Activated CD4-positive, alpha-beta memory T cell treated with anti-CD3 and anti-CD28 coated beads for 36 hours (primary cell): ENCODE measurements at regions not wholly inside any gene's neighbourhood (a gene's known extent, or its start where the extent isn't known, plus 50 kb on each side); places are given as distances from the start of the nearest gene placed in this dataset.

Experiments
- CTCF ChIA-PET: fragments of 350-600 bp; sonication (Branson Sonifier 250); formaldehyde crosslinking; loops from one replicate; lab custom pipeline; 2021; ENCODE audit warnings: antibody characterized with exemption, inconsistent platforms; lab: Charles Lee
- POLR2A ChIA-PET: fragments of 350-600 bp; sonication (Branson Sonifier 250); formaldehyde crosslinking; loops from one replicate; lab custom pipeline; 2021; ENCODE audit warnings: antibody characterized with exemption; lab: Charles Lee
- DNase-seq: peaks from one replicate; pipeline ENCODE4 v3.0.0-alpha.2; 2020
- H3K27ac Mint-ChIP-seq: one replicate; pipeline ENCODE4 v1.8.0; 2021; ENCODE audit warnings: mixed read lengths
- H3K27me3 Mint-ChIP-seq: one replicate; pipeline ENCODE4 v1.8.0; 2021; ENCODE audit warnings: mixed read lengths
- H3K36me3 Mint-ChIP-seq: one replicate; pipeline ENCODE4 v1.8.0; 2021; ENCODE audit warnings: mixed read lengths
- H3K4me1 Mint-ChIP-seq: one replicate; pipeline ENCODE4 v1.8.0; 2021; ENCODE audit warnings: low read depth, mixed read lengths
- H3K4me3 Mint-ChIP-seq: one replicate; pipeline ENCODE4 v1.8.0; 2021; ENCODE audit warnings: mild to moderate bottlenecking, mixed read lengths
- H3K9me3 Mint-ChIP-seq: one replicate; pipeline ENCODE4 v1.8.0; 2021; ENCODE audit warnings: mixed read lengths
- intact Hi-C: fragments of 100-400 bp; cut with micrococcal nuclease; formaldehyde crosslinking; loops from one replicate; pipeline ENCODE4 v1.15.1; 2023

DNA sequence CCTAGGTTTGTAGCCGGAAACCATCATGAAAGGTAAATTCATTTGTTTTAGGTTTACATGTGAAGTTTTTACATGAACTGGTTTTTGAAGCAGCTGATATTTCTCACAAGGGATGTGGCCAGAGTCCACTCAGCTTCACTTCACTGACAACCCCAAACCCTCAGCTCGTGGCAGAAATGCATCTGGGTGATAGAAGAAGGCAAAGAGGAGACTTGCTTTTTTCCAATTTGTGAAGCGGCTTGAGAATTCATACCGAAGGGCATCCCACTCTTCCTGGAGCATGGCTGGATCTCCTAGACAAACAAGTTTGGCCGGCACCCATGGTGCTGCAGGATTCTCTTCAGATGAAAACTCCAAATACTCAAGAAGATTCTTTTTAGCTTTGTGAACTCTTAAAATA, 392.8 kb upstream of the CNR1 start:
- Mint-ChIP-seq H3K4me1 (no peaks in the 10 kb centered on the region), H3K4me3 (no peak overlapping the region), H3K36me3 (no peaks in the 10 kb centered on the region), H3K27ac (no peak overlapping the region), H3K9me3 (no peaks in the 10 kb centered on the region), H3K27me3 (no peaks in the 10 kb centered on the region)
- intact Hi-C loops: no loop called here
- no peak for DNase-seq
- ChIA-PET CTCF (interaction anchor here (1.1 kb wide), 1 partner anchor 10 kb away, joined by 3 read pairs; no protein-coding TSS in a partner anchor), POLR2A (no interaction called here)

DNA sequence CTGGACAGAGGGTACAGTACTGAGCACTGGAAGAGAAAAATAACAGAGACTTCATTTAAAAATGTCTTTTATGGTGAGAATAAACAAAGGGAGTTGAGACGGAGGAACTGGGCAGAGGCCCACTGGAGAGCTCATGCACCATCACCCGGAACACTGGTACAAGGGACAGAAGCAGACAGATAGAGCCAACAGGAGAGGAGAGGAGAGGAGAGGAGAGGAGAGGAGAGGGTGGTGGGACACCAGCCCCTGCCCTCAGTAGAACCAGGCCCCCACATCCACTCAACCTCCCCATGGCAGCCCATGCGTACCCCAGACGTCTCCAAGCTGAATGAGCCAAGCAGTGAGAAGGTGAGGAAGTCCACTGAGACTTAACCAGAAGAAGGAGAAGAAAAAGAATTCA, 390.5 kb upstream of the CNR1 start:
- CTCF ChIA-PET: no interaction called here
- POLR2A ChIA-PET: no interaction called here
- Mint-ChIP-seq H3K4me1 (no peaks in the 10 kb centered on the region), H3K36me3 (no peaks in the 10 kb centered on the region), H3K27ac (no peak overlapping the region), H3K4me3 (no peak overlapping the region), H3K27me3 (no peaks in the 10 kb centered on the region), H3K9me3 (no peaks in the 10 kb centered on the region)
- no peak for DNase-seq
- intact Hi-C loops: no loop called here

DNA sequence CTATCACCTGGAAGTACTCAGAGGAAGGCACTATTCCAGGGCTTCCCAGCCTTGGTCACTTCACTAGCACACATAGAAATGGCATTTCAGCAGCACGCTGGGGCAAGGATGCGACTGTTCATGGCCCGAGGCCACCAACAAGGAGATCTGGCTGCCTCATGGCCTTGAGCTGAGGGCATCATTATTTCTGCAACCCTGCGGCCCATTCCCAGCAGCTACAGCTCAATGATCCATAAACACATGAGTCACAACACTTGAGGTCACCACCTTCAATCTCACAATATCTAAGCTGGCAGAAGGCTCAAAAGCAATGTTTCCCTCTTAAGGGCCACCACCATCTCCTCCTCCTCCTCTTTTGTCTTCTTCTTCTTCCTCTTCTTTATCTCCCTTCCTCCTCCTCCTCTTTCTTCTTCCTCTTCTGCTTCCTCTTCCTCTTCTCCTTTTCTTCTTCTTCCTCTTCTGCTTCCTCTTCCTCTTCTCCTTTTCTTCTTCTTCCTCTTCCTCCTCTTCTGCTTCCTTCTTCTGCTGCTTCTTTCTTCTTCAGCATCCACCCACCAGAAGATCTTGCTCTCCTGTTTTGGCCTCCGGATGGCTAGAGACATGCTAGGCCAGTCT, 382.9 kb upstream of the CNR1 start:
- Mint-ChIP-seq H3K4me1 (no peaks in the 10 kb centered on the region), H3K36me3 (no peaks in the 10 kb centered on the region), H3K9me3 (no peaks in the 10 kb centered on the region), H3K4me3 (no peak overlapping the region), H3K27ac (no peak overlapping the region), H3K27me3 (peaks cover 2% of the 10 kb centered on the region)
- no peak for DNase-seq
- POLR2A ChIA-PET: no interaction called here
- CTCF ChIA-PET: no interaction called here
- intact Hi-C loops: no loop called here

DNA sequence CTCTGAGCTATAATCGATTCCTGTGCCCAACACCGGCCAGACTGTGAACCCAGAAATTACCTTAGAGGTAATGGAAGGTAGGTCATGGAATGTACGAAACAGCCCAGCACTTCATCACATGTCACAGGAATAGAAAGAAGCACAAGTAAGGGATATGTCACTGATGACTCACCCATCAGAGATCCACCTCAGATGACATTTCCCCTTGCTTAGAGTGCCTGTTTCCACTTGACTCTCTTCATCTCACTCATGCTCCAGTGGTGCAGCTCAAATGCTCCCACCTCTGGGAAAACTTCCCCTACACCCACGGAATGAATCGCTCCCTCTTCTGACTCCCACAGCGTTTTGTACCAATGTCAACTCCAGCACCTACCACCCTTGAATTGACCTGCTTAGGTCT, 381.6 kb upstream of the CNR1 start:
- H3K9me3 Mint-ChIP-seq: no peaks in the 10 kb centered on the region
- H3K27me3 Mint-ChIP-seq: peaks cover 2% of the 10 kb centered on the region
- DNase-seq: no peak
- no peaks in the 10 kb centered on the region for H3K36me3 Mint-ChIP-seq
- H3K27ac Mint-ChIP-seq: no peak overlapping the region
- H3K4me1 Mint-ChIP-seq: no peaks in the 10 kb centered on the region
- no peak overlapping the region for H3K4me3 Mint-ChIP-seq
- POLR2A ChIA-PET: no interaction called here
- CTCF ChIA-PET: no interaction called here
- intact Hi-C loops: no loop called here

DNA sequence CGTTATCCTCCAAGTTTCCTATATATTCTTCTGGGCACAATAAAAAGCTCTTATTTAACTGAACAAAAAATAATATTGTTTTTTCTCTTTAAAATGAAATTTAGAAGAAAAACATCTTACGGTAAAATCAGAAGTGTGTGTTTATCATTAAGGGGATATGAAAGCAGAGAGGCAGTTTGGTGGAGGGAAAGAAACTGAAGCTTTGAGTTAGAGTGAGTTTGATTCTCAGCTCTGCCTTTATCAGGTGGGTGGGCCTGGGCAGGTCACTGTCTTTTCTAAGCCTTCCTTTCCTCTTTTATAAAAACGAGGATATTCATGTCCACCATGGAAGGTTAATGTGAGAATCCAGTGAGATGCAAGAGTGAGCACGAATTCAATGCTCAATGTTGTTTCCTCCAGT, 379.8 kb upstream of the CNR1 start:
- POLR2A ChIA-PET: no interaction called here
- no peak for DNase-seq
- intact Hi-C loops: no loop called here
- Mint-ChIP-seq H3K9me3 (no peaks in the 10 kb centered on the region), H3K27me3 (peaks cover 2% of the 10 kb centered on the region), H3K36me3 (no peaks in the 10 kb centered on the region), H3K4me1 (no peaks in the 10 kb centered on the region), H3K4me3 (no peak overlapping the region), H3K27ac (no peak overlapping the region)
- CTCF ChIA-PET: no interaction called here

DNA sequence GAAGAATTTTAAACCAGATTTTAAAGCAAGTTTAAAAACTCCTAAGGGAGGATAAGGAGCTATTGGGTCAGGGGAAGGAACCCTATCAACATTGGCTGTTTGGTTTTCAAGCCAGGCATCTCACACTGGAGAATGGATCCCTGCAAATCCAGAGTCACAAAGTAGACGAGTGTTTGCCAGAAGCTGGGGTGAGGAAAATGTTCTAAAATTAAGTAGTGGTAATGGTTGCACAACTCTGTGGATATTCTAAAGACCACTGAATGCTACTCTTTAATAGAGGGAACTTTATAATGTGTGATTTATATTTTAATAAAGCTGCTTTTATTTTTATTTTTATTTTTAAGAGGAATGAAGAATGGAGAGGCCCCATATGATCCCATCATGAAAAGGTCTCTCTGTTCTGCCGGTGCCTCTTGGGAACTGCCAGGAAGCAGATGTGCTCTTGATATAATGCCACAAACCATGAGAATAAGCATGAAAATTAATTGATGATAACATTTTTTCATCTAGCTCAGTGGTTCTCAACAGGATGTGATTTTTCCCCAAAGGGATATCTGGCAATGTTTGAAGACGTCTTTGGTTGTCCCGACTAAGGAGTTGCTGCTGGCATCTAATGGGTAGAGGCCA, 379.0 kb upstream of the CNR1 start:
- DNase-seq: no peak
- H3K36me3 Mint-ChIP-seq: no peaks in the 10 kb centered on the region
- peaks cover 2% of the 10 kb centered on the region for H3K27me3 Mint-ChIP-seq
- no peak overlapping the region for H3K4me3 Mint-ChIP-seq
- intact Hi-C loops: no loop called here
- ChIA-PET CTCF (no interaction called here), POLR2A (no interaction called here)
- H3K9me3 Mint-ChIP-seq: no peaks in the 10 kb centered on the region
- no peak overlapping the region for H3K27ac Mint-ChIP-seq
- H3K4me1 Mint-ChIP-seq: no peaks in the 10 kb centered on the region

DNA sequence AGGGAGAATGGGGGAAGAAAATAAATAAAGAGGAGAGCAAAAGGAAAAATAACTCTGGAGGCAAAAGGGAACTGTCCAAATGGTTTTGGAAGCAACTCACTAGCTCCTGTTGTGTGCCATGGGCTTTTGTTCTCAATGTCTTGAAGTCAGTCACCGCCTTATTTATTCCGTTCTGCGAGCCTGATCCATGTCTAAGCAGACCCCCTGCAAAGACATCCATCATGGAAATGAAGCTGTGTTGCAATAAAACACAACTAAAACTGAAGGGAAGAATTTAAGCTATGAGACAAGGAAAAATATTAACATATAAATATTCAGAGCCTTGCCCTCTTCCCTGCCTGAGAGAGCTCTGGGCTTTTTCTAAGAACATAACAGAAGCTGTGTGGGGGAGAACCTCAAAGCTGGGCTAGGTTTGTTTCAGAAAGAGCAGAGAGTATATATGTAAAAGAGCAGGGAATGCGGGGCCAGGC, 373.2 kb upstream of the CNR1 start:
- intact Hi-C loops: no loop called here
- no peaks in the 10 kb centered on the region for H3K9me3 Mint-ChIP-seq
- peaks cover 13% of the 10 kb centered on the region for H3K27me3 Mint-ChIP-seq
- no peak for DNase-seq
- no peak overlapping the region for H3K4me3 Mint-ChIP-seq
- H3K27ac Mint-ChIP-seq: no peak overlapping the region
- CTCF ChIA-PET: no interaction called here
- POLR2A ChIA-PET: no interaction called here
- H3K36me3 Mint-ChIP-seq: no peaks in the 10 kb centered on the region
- H3K4me1 Mint-ChIP-seq: no peaks in the 10 kb centered on the region

GRCh38 chr6:88538840-88539239, 372.7 kb upstream of the CNR1 start:
- no peak for DNase-seq
- Mint-ChIP-seq H3K9me3 (no peaks in the 10 kb centered on the region), H3K36me3 (no peaks in the 10 kb centered on the region), H3K27ac (no peak overlapping the region), H3K4me3 (no peak overlapping the region), H3K4me1 (no peaks in the 10 kb centered on the region), H3K27me3 (peaks cover 16% of the 10 kb centered on the region)
- ChIA-PET POLR2A (no interaction called here), CTCF (no interaction called here)
- intact Hi-C loops: no loop called here

- ChIA-PET CTCF (no interaction called here), POLR2A (no interaction called here)
- no peaks in the 10 kb centered on the region for H3K36me3 Mint-ChIP-seq
- intact Hi-C loops: no loop called here
- no peaks in the 10 kb centered on the region for H3K4me1 Mint-ChIP-seq
- no peaks in the 10 kb centered on the region for H3K9me3 Mint-ChIP-seq
- H3K4me3 Mint-ChIP-seq: no peak overlapping the region
- DNase-seq: no peak
- no peak overlapping the region for H3K27ac Mint-ChIP-seq
- peaks cover 16% of the 10 kb centered on the region for H3K27me3 Mint-ChIP-seq
Observed at GRCh38 chr6:88538130-88538706, 372.1 kb upstream of the CNR1 start.

DNA sequence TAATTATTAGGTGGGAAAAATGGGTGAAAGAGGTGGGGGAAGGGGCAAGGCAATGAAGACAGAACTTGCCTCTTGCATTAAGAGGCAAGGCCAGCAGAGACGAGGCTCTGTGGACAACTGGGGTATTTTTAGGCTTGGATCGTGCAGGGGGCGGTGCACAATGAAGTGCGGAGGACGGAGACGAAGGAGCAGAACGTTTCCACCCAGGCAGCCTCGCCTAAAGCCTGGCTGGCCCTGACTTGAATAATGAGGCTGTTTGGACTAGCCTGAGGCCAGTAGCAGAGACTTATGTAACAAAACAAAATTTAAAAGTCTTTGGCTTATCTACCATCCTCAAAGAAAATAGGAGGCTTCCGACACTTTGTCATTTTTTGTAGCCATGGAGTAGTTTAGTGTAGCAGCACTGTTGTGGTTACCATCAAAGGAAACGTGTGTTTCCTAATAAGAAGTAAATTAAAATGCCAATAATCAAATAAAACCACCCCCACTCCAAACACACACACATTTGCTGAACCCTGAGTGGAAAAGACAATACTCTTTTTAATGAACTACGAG, 370.0 kb upstream of the CNR1 start:
- Mint-ChIP-seq H3K4me3 (no peak overlapping the region), H3K36me3 (no peaks in the 10 kb centered on the region), H3K27me3 (peaks cover 18% of the 10 kb centered on the region), H3K4me1 (no peaks in the 10 kb centered on the region), H3K9me3 (no peaks in the 10 kb centered on the region), H3K27ac (no peak overlapping the region)
- intact Hi-C loops: no loop called here
- POLR2A ChIA-PET: no interaction called here
- no peak for DNase-seq
- CTCF ChIA-PET: no interaction called here

DNA sequence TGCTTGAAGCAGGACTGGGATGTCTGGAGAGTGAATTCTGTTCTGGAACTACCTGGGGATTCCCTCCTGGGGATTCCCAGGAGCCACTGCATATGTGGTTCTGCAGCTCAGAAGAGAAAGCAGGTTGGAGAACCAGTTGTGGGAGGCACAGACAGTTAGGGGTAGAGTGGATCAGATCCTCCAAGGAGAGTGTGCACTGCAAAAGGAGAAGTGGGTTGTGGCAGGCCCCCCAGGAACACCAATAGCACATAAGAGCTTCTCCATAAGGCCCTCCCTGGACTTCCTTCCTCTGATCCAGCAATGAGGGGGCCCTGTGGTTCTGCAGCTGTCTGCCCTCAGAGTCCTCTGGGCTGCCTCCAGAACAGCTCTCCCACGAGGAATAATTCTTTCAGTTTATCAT, 369.2 kb upstream of the CNR1 start:
- ChIA-PET POLR2A (no interaction called here), CTCF (no interaction called here)
- Mint-ChIP-seq H3K36me3 (no peaks in the 10 kb centered on the region), H3K4me1 (no peaks in the 10 kb centered on the region), H3K27me3 (peaks cover 19% of the 10 kb centered on the region), H3K4me3 (no peak overlapping the region), H3K9me3 (no peaks in the 10 kb centered on the region), H3K27ac (no peak overlapping the region)
- no peak for DNase-seq
- intact Hi-C loops: no loop called here

GRCh38 chr6:88532241-88532860, 366.2 kb upstream of the CNR1 start:
- no peak for DNase-seq
- H3K9me3 Mint-ChIP-seq: no peaks in the 10 kb centered on the region
- POLR2A ChIA-PET: no interaction called here
- CTCF ChIA-PET: no interaction called here
- no peaks in the 10 kb centered on the region for H3K4me1 Mint-ChIP-seq
- no peak overlapping the region for H3K4me3 Mint-ChIP-seq
- H3K27ac Mint-ChIP-seq: no peak overlapping the region
- peaks cover 17% of the 10 kb centered on the region for H3K27me3 Mint-ChIP-seq
- intact Hi-C loops: no loop called here
- no peaks in the 10 kb centered on the region for H3K36me3 Mint-ChIP-seq
